Liver (tissue), 3 donors: ENCODE measurements at regions not wholly inside any gene's neighbourhood (a gene's known extent, or its start where the extent isn't known, plus 50 kb on each side); places are given as distances from the start of the nearest gene placed in this dataset.

Experiments used
- JUND ChIP-seq, 2 donors: IDR thresholded peaks; 2 replicates each; pipeline ENCODE4 v1.6.1; 2016; ENCODE audit warnings: antibody characterized with exemption in 2 of 2
- RAD21 ChIP-seq, 2 donors: IDR thresholded peaks; 2 replicates each; pipeline ENCODE4 v1.6.1; 2016; ENCODE audit warnings: antibody characterized with exemption in 2 of 2, mild to moderate bottlenecking in 2 of 2
- REST ChIP-seq: IDR thresholded peaks from 2 replicates; pipeline ENCODE4 v1.6.1; 2016; ENCODE audit warnings: antibody characterized with exemption, mild to moderate bottlenecking
- RXRA ChIP-seq, 2 donors: IDR thresholded peaks; 2 replicates each; pipeline ENCODE4 v1.6.1; 2017 to 2018; ENCODE audit warnings: antibody characterized with exemption in 2 of 2, mild to moderate bottlenecking in 1 of 2
- TF ChIP-seq, protein P1 (sequence below): fragments of 150-350 bp; IDR thresholded peaks from 2 replicates; pipeline ENCODE4 v1.5.1; 2017; ENCODE audit warnings: improper control_type of control experiment, low read depth, low read length; ENCODE audit not compliant: missing input control
- donor health status: healthy.
- donor health status: healthy.

DNA sequence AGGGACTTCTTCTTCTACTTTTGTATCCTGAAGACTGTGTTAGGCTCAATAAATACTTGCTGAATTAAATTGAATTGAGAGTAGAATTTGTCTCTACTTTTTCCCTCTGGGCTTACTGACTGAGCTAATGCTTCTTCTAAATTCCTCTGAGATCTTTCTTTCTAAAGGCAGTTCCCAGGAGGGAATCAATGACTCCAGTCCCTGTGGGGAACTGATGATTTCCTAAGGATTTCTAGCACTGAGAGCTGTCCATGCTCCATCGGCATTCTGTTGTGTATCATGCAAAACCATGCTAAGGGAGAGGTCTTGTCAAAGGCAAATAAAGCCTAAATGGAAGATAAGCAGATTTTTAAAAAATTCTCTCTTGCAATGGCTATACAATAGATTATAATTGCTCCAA lies 148.8 kb upstream of the KIRREL3 start:
- TF ChIP-seq, protein P1, sequence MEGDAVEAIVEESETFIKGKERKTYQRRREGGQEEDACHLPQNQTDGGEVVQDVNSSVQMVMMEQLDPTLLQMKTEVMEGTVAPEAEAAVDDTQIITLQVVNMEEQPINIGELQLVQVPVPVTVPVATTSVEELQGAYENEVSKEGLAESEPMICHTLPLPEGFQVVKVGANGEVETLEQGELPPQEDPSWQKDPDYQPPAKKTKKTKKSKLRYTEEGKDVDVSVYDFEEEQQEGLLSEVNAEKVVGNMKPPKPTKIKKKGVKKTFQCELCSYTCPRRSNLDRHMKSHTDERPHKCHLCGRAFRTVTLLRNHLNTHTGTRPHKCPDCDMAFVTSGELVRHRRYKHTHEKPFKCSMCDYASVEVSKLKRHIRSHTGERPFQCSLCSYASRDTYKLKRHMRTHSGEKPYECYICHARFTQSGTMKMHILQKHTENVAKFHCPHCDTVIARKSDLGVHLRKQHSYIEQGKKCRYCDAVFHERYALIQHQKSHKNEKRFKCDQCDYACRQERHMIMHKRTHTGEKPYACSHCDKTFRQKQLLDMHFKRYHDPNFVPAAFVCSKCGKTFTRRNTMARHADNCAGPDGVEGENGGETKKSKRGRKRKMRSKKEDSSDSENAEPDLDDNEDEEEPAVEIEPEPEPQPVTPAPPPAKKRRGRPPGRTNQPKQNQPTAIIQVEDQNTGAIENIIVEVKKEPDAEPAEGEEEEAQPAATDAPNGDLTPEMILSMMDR = no peak
- TF ChIP-seq RAD21 (IDR thresholded peaks at IDR 0.05) (no peak), REST (no peak), JUND (IDR thresholded peaks at IDR 0.05) (no peak), RXRA (IDR thresholded peaks at IDR 0.05) (no peak)
